ENCODE measurements at regions not wholly inside any gene's neighbourhood (a gene's known extent, or its start where the extent isn't known, plus 50 kb on each side); places are given as distances from the start of the nearest gene placed in this dataset.

- no peaks in the 10 kb centered on the region for H3K4me1 ChIP-seq
- H3K9me3 ChIP-seq, result no peaks in the 10 kb centered on the region
- H3K36me3 ChIP-seq, result peaks cover 11% of the 10 kb centered on the region
- no peak for DNase-seq
- H3K4me3 ChIP-seq (ENCODE audit: low read depth, low read length), result peak overlapping the region; percentile 89
- no peaks in the 10 kb centered on the region for H3K27me3 ChIP-seq
- TF ChIP-seq CTCF (IDR thresholded peaks at IDR 0.05; ENCODE audit: low read depth, low read length), result no peak
These were observed 63.1 kb downstream of the KCNRG start for GRCh38 chr13:50078231-50078894.

GRCh38 chr13:50078895-50079654 lies 63.8 kb downstream of the KCNRG start:
- H3K9me3 ChIP-seq, result no peaks in the 10 kb centered on the region
- peak overlapping the region; percentile 89 for H3K4me3 ChIP-seq (ENCODE audit: low read depth, low read length)
- H3K27me3 ChIP-seq, result no peaks in the 10 kb centered on the region
- TF ChIP-seq CTCF (IDR thresholded peaks at IDR 0.05; ENCODE audit: low read depth, low read length), result no peak
- H3K4me1 ChIP-seq, result no peaks in the 10 kb centered on the region
- no peak for DNase-seq
- peaks cover 9% of the 10 kb centered on the region for H3K36me3 ChIP-seq

GRCh38 chr13:50079655-50080202 lies 64.5 kb downstream of the KCNRG start:
- no peaks in the 10 kb centered on the region for H3K4me1 ChIP-seq
- TF ChIP-seq CTCF (IDR thresholded peaks at IDR 0.05; ENCODE audit: low read depth, low read length), result no peak
- no peaks in the 10 kb centered on the region for H3K27me3 ChIP-seq
- H3K9me3 ChIP-seq, result no peaks in the 10 kb centered on the region
- no peak for DNase-seq
- peak overlapping the region; percentile 89 for H3K4me3 ChIP-seq (ENCODE audit: low read depth, low read length)
- peaks cover 7% of the 10 kb centered on the region for H3K36me3 ChIP-seq

- Histone ChIP-seq H3K4me3 (ENCODE audit: low read depth, low read length) (peak overlapping the region; percentile 89), H3K27me3 (no peaks in the 10 kb centered on the region), H3K4me1 (no peaks in the 10 kb centered on the region), H3K9me3 (no peaks in the 10 kb centered on the region), H3K36me3 (peaks cover 7% of the 10 kb centered on the region)
- TF ChIP-seq CTCF (IDR thresholded peaks at IDR 0.05; ENCODE audit: low read depth, low read length), result no peak
- peak; percentile 32 for DNase-seq
These were observed 65.1 kb downstream of the KCNRG start for GRCh38 chr13:50080203-50080910.

GRCh38 chr13:50080911-50081678 lies 65.9 kb downstream of the KCNRG start:
- peaks cover 7% of the 10 kb centered on the region for H3K36me3 ChIP-seq
- H3K27me3 ChIP-seq, result no peaks in the 10 kb centered on the region
- no peaks in the 10 kb centered on the region for H3K9me3 ChIP-seq
- DNase-seq, result peak; percentile 71
- H3K4me1 ChIP-seq, result no peaks in the 10 kb centered on the region
- TF ChIP-seq CTCF (IDR thresholded peaks at IDR 0.05; ENCODE audit: low read depth, low read length), result no peak
- peak overlapping the region; percentile 89 for H3K4me3 ChIP-seq (ENCODE audit: low read depth, low read length)
